Stimulated activated CD8-positive, alpha-beta memory T cell treated with anti-CD3 and anti-CD28 coated beads, Interleukin-7, amount 100 ng/mL, for 24 hours (primary cell): ENCODE measurements at regions not wholly inside any gene's neighbourhood (a gene's known extent, or its start where the extent isn't known, plus 50 kb on each side); places are given as distances from the start of the nearest gene placed in this dataset.
A peak's percentile ranks its signal among the peaks of the same experiment; 100 is the strongest.
"Not testable (repeated sequence)": the region's sequence is repeated elsewhere in the genome, so short reads cannot be mapped to it uniquely, and the experiment has no call there.

ENCODE experiments used
- DNase-seq: peaks from one replicate; pipeline ENCODE4 v3.0.0-alpha.2; 2020; ENCODE audit warnings: low read depth

DNA sequence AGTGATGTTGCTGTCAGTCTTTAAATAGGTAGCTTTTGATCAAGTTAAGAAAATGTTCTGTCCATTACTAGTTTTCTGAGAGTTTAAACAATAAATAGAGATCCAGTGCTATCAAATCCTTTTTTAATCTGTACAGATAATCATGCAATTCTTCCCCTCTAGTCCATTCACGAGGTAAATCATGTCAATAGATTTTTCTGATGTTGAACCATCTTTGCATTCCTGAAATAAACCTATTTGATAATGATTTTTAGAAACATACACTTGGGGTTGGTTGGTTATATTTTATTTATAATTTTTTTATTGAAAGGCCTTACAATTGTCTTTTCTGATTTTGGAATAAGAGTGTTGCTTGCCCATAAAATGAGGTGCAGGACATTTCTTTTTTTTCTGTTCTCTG, 95.0 kb downstream of the FAM53A start:
- no peak for DNase-seq

GRCh38 chr4:1588306-1588705, 95.8 kb downstream of the FAM53A start:
- no peak for DNase-seq

DNA sequence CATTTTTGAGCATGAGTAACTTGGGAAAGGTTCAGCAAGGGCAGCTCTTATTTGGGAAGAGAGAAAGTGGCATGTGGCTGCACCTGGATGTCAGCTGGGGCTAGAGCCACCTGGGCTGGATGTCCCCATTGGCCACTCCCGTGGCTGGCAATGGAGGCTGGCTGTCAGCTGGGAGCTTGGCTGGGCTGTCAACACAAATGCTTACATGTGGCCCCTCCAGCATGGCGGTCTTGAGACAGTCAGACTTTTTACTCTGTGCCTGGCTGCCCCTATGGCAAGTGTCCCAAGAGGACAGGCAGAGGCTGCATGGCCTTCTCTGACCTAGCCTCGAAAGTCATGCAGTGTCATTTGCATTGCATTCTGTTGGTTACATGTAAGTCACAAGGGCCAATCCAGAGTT, 99.6 kb downstream of the FAM53A start:
- DNase-seq, result no peak

GRCh38 chr4:1583859-1584258, 100.3 kb downstream of the FAM53A start:
- DNase-seq, result no peak

DNA sequence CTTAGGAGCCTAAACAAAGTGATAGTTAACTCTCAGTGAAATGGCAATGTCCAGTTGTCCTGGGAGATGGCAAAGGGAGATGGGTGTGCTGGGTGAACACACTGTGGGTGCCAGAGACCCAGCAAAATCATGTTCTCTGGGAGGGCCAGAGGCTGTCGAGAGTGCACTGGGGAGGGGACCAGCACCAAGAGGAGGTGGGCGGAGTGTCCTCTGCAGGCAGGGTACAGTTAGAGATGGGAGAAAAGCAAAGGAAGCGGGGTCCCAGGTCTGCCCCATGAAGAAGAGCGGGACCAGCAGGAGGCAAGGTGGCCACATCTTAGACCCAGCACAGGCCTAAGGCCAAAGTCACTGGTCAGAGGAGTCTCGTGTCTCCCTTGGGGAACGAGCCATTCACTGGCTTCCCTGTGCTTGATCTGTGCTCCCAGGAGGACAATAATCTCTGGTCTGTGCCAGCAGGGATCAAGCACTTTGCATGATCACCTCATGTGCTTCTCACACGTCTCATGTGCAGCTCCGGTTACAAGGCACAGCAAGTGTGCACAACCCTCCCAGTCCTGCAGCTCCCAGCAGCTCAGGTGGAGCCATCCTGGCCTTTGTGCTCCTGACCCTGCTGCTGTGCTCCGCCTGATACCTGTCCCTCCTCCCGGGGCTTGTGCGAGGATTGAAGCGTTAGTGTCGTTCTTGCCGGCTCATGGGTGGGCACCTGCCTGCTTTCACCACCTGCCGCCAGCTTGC, 100.9 kb downstream of the FAM53A start:
- no peak for DNase-seq

DNA sequence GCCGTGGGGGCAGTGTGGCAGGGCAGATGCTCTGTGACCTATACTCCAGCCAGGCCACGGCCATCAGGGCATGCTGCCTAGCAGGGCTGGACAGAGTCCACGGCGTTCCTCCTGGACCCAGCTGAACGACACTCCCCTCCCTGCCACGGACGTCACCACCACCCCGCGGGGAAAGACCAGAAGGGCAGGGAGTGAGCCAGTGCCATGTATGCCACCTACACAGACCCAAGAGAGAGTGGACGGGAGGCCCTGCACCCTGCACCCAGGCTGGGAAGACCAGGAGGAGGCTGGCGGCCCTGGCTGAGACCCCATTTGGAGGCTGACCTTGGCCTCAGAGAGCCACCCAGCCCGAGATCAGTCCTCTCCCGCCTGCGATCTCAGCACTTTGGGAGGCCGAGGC, 101.9 kb downstream of the FAM53A start:
- DNase-seq, result no peak

DNA sequence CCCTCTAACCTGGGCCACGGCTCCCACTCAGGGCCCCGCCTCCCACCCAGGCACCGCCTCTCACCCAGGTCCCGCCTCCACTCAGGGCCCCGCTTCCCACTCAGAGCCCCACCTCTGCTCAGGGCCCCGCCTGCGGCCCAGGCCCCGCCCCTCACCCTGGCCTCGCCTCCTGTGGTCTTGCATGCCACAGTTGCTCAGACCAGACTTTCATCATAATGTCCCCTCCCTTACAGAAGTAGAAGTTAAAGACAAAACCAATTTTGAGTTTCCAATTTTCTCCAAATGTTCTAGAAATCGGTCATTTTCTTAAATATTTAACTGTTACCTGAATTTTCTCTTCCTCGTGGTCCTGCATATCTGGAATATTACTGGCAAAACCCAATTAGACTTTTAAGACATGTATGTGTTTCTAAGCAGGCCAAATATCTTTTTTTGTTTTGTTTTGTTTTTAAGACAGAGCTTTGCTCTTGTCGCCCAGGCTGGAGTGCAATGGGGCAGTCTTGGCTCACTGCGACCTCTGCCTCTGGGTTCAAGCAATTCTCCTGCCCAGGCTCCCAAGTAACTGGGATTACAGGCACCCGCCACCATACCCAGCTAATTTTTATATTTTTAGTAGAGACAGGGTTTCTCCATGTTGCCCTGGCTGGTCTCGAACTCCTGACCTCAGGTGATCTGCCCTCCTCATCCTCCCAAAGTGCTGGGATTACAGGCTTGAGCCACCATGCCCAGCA, 102.8 kb downstream of the FAM53A start:
- peak; percentile 66 for DNase-seq

GRCh38 chr4:1580692-1581012, 103.5 kb downstream of the FAM53A start:
- DNase-seq, result not testable (repeated sequence)

DNA sequence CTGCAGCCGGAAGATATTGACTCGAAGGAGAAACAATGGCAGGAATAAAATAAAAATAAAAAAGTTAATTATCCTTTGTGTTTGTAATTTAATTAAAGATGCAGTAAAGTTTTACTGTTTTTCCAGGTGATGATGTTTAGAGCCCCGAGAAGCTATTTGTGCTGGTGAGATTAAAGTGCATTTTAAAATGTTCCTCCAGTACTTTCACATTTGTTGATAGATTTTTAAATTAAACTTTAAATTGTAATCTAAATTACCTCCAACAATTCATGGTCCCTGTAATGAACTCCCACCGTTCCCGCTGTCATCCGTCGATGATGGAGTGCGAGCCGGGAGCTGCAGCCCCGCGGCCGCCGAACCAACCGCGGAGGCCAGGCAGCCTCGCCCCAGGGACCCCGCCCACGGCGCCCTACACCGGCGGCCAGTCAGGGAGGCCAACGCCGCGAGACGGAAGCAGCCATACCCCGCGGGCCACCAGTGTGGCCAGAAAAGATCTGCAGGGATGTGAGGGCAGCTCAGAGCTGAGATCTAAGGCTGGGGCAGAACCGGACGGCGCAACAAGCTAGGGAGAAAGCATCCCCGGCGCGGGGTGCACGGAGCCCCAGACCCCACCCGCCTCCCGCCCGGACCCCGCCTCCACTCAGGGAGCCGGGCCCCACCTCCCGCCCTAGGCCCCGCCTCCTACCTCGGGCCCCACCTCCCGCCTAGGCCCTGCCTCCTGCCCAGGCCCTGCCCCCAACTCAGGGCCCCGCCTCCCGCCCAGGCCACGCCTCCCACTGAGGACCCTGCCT, 104.0 kb downstream of the FAM53A start:
- peak; percentile 70 for DNase-seq

DNA sequence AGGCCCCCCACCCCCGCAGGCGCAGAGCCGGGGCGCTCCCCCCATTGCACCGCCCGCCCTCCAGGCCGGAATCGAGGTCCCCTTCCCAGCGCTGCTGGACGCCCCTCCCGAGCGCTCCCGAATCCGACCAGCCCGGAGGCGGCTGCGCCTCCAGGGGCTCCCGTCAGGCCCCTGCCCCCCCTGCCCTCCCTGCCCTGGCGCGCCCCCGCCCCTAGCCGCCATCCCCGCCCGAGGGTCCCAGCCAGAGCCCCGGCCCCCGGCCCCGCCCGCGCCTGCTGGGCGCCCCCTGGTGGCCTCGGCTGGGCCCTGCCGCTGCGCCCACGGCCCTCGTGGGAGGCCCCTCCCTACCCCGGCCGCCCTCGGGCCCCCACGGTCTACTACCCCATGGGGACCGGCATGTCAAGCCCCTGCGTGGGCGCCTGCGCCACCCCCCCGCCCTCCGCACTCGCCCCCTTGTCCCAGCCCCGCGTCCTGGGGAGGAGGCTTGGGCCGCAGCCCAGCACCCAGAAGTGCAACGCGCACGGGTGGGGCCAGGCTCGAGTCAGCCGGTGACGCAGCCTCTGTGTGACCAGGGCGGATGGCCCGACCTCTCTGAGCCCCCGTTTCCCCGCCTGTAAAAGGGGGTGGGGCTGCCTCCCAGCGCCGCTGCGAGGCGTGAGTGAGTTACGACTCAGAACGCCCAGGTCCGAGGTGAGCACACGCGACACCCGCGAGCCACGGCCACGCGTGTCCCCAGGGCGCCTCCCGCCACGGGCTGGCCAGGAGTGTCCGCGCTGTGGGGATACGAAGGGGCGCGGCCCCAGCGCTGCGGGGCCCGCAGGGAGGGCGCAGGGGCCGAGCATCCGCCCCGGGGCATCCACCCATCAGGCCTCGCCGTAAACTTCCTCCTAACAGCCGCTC, 104.9 kb downstream of the FAM53A start:
- DNase-seq, result peak; percentile 45

DNA sequence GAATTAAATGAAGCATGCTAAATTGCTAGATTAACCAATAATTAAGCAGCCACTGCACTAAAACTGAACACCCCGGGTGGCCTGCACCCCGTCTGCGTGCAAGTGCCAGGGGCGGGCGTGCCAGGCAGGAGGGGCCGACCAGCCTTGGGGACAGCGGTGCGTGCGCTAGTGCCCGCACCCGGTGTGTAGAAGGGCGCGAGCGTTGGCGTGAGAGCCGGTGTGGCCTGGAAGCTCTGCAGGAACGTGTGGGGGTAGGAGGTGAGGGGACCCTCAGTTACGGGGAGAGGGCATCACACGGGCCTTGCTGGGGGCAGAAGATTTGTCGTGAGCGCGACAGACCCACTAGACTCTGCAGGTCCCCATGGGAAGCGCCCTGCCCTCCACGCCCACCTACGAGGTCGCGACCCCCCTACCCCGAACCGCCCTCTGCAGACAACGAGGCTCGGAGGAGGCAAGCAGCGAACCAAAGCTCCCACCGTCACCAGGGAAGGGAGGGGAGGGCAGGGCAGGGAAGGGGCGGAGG, 105.8 kb downstream of the FAM53A start:
- no peak for DNase-seq

GRCh38 chr4:1577822-1578217, 106.3 kb downstream of the FAM53A start:
- DNase-seq, result no peak

GRCh38 chr4:1576961-1577821, 106.9 kb downstream of the FAM53A start:
- DNase-seq, result no peak

DNA sequence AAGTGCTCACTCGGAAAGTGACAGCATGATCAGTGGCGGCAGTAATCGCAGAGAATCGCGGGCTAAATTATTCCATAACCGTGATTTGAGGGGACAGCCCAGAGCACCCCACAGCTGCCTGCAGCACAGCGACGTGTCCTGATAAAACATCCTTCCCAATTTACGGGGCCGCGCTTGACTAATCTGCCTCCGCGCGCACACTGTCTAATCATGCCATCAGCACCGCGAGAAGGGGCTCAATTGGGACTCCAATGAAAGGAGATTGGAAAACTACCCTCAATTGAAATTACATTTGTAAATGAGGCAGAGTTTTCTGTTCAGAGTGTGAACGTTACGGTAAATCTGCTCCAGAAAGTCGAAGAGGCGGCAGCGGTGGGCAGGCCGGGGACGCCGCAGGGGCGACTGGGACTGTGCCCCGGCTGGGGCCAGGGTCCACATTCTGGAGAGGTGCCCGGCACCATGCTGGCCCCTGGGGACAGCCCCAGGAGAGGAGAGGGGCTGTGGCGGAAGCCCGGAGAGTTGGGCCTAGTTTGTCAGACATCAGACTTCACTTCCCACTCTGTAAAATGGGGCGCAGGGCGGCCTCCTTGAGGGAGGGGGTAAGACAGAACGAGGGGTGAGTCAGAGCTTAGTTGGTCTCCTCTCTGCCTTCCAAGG, 107.7 kb downstream of the FAM53A start:
- DNase-seq, result no peak

- no peak for DNase-seq
Measured at GRCh38 chr4:1575418-1576303, 108.5 kb downstream of the FAM53A start.

- no peak for DNase-seq
Measured at GRCh38 chr4:1574601-1575417, 109.3 kb downstream of the FAM53A start.

DNA sequence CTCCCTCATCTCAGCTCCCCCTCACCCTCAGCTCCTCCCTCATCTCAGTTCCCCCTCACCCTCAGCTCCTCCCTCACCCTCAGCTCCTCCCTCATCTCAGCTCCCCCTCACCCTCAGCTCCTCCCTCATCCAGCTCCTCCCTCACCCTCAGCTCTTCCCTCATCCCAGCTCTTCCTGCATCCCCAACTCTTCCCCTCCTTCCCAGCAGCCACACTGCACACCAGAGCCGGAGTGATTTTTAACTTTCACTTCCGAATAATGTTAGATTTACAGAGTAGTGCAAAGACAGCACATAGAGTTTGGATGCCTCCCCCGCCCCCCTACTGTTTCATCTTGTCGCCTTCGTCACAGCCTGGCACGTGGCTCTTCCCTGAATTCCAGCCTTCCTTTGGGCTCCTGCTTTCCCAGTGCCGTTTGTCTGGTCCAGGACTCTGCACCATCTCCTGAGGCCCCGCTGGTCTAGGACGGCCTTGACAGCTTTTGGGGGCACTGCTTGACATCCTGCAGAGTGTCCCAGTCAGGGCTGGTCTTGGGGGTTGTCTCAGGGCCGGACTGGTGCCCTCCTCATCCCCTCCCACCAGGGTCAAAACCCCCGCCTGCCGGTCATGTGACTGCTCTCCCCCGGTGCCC, 110.2 kb downstream of the FAM53A start:
- no peak for DNase-seq
